H1 (cell line): ENCODE measurements at regions not wholly inside any gene's neighbourhood (a gene's known extent, or its start where the extent isn't known, plus 50 kb on each side); places are given as distances from the start of the nearest gene placed in this dataset.

ENCODE experiments used
- CTCF ChIA-PET: fragments of 300-600 bp; sonication (Branson Sonifier 250); formaldehyde crosslinking; loops from one replicate; lab custom pipeline; 2021; ENCODE audit not compliant: partially characterized antibody; lab: Charles Lee
- POLR2A ChIA-PET: fragments of 300-600 bp; sonication (Branson Sonifier 250); formaldehyde crosslinking; loops from one replicate; lab custom pipeline; 2021; ENCODE audit warnings: inconsistent platforms; ENCODE audit not compliant: partially characterized antibody; lab: Charles Lee
- DNase-seq, 2 experiments: peaks; one replicate each; pipeline versions ENCODE4 v3.0.0 to v3.0.0-alpha.2; 2010 to 2022; ENCODE audit warnings: low spot score in 2 of 2, low read depth in 1 of 2, mixed read lengths in 1 of 2
- FAIRE-seq: peaks from 2 replicates; lab custom pipeline; 2011; peaks lifted over from hg19 to GRCh38; lab: Jason Lieb, UNC
- H2AFZ ChIP-seq: 2 replicates; pipeline ENCODE4 v1.8.1; 2012; ENCODE audit warnings: low read length, inconsistent platforms
- H2AK5ac ChIP-seq: 2 replicates; pipeline ENCODE4 v1.6.1; 2013; ENCODE audit warnings: low read depth, low read length
- H2BK120ac ChIP-seq: replicated peaks from 2 replicates; pipeline ENCODE3; 2013; ENCODE audit warnings: low read depth, low read length, inconsistent platforms
- H2BK12ac ChIP-seq: 2 replicates; pipeline ENCODE4 v1.6.1; 2013; ENCODE audit warnings: low read depth, low read length
- H2BK15ac ChIP-seq: 2 replicates; pipeline ENCODE4 v1.6.1; 2013; ENCODE audit warnings: low read length
- H2BK20ac ChIP-seq: 2 replicates; pipeline ENCODE4 v1.6.1; 2013; ENCODE audit warnings: low read length
- H2BK5ac ChIP-seq: 2 replicates; pipeline ENCODE4 v1.6.1; 2013; ENCODE audit warnings: low read depth, low read length
- H3K14ac ChIP-seq: 2 replicates; pipeline ENCODE4 v1.6.1; 2013; ENCODE audit warnings: inconsistent platforms; ENCODE audit not compliant: insufficient read length
- H3K18ac ChIP-seq: 2 replicates; pipeline ENCODE4 v1.6.1; 2013; ENCODE audit warnings: low read length; ENCODE audit errors: extremely low read depth
- H3K23ac ChIP-seq: 2 replicates; pipeline ENCODE4 v1.6.1; 2013; ENCODE audit warnings: inconsistent platforms; ENCODE audit not compliant: insufficient read length
- H3K23me2 ChIP-seq: 2 replicates; pipeline ENCODE4 v1.6.1; 2013; ENCODE audit warnings: low read depth, low read length
- H3K27ac ChIP-seq: 2 replicates; pipeline ENCODE4 v1.6.1; 2011; ENCODE audit warnings: low read depth, low read length, inconsistent platforms
- H3K27me3 ChIP-seq, 4 experiments: replicated peaks in 1 of 4; 1 replicate in 1 of 4; 2 replicates in 3 of 4; pipeline versions ENCODE4 v1.6.1 to v1.8.1; 2011 to 2013; ENCODE audit warnings: low read length in 3 of 4, mild to moderate bottlenecking in 3 of 4, inconsistent platforms in 2 of 4, mixed read lengths in 2 of 4, moderate library complexity in 1 of 4; ENCODE audit not compliant: control insufficient read depth in 3 of 4, insufficient read depth in 3 of 4; ENCODE audit errors: extremely low read depth in 1 of 4
- H3K36me3 ChIP-seq, 4 experiments: 2 replicates each; pipeline versions ENCODE4 v1.6.1 to v1.8.1; 2011 to 2013; ENCODE audit warnings: mild to moderate bottlenecking in 4 of 4, low read length in 3 of 4, moderate library complexity in 2 of 4, control low read depth in 1 of 4, inconsistent platforms in 1 of 4; ENCODE audit not compliant: insufficient read depth in 4 of 4, control insufficient read depth in 2 of 4
- H3K4ac ChIP-seq: replicated peaks from 2 replicates; pipeline ENCODE3; 2013; ENCODE audit warnings: low read length, low read depth, mixed read lengths, inconsistent platforms; ENCODE audit not compliant: insufficient read length
- H3K4me1 ChIP-seq, 4 experiments: replicated peaks in 1 of 4; 1 replicate in 1 of 4; 2 replicates in 3 of 4; pipeline versions ENCODE4 v1.6.1 to v1.8.1; 2011 to 2013; ENCODE audit warnings: low read length in 3 of 4, inconsistent platforms in 2 of 4, mixed read lengths in 1 of 4; ENCODE audit not compliant: insufficient read depth in 4 of 4, control insufficient read depth in 3 of 4
- H3K4me2 ChIP-seq, 2 experiments: 2 replicates each; pipeline versions ENCODE4 v1.6.1 to v1.8.1; 2011 to 2013; ENCODE audit warnings: low read depth in 2 of 2, low read length in 2 of 2, control low read depth in 1 of 2, inconsistent platforms in 1 of 2, mild to moderate bottlenecking in 1 of 2; ENCODE audit not compliant: insufficient read depth in 1 of 2
- H3K4me3 ChIP-seq, 4 experiments: fragments of 200-600, 300-600 bp in 1 of 4; sonication (generic), shearing (Covaris generic), sonication (Bioruptor Twin) in 1 of 4; 2 replicates each; pipeline versions ENCODE4 v1.5.1 to v1.8.1; 2011 to 2016; ENCODE audit warnings: low read length in 4 of 4, low read depth in 3 of 4, control low read depth in 2 of 4, inconsistent platforms in 2 of 4, mild to moderate bottlenecking in 2 of 4, mixed read lengths in 1 of 4, moderate library complexity in 1 of 4; ENCODE audit not compliant: insufficient read depth in 2 of 4; ENCODE audit errors: extremely low read depth in 1 of 4
- H3K56ac ChIP-seq: replicated peaks from 2 replicates; pipeline ENCODE3; 2013; ENCODE audit warnings: low read depth, mild to moderate bottlenecking, mixed read lengths, low read length, inconsistent platforms; ENCODE audit not compliant: insufficient read length
- H3K79me1 ChIP-seq: 2 replicates; pipeline ENCODE4 v1.6.1; 2013; ENCODE audit warnings: low read depth, low read length, control low read depth
- H3K79me2 ChIP-seq, 2 experiments: 2 replicates each; pipeline versions ENCODE4 v1.6.1 to v1.8.1; 2012 to 2013; ENCODE audit warnings: low read length in 2 of 2, mild to moderate bottlenecking in 2 of 2, inconsistent platforms in 1 of 2; ENCODE audit not compliant: insufficient read depth in 2 of 2, control insufficient read depth in 1 of 2
- H3K9ac ChIP-seq, 4 experiments: replicated peaks in 1 of 4; 1 replicate in 1 of 4; 2 replicates in 3 of 4; pipeline versions ENCODE4 v1.6.1 to v1.8.1; 2011 to 2013; ENCODE audit warnings: low read depth in 3 of 4, low read length in 3 of 4, control low read depth in 2 of 4, mild to moderate bottlenecking in 2 of 4, moderate library complexity in 2 of 4, inconsistent platforms in 1 of 4; ENCODE audit errors: extremely low read depth in 1 of 4
- H3K9me3 ChIP-seq, 2 experiments: 2 replicates each; pipeline versions ENCODE4 v1.6.1 to v1.8.1; 2012 to 2013; ENCODE audit warnings: mild to moderate bottlenecking in 2 of 2, moderate library complexity in 2 of 2, control low read depth in 1 of 2, inconsistent platforms in 1 of 2, low read depth in 1 of 2, low read length in 1 of 2, mixed read lengths in 1 of 2; ENCODE audit not compliant: insufficient read depth in 2 of 2
- H4K20me1 ChIP-seq, 2 experiments: replicated peaks in 1 of 2; 2 replicates each; pipeline versions ENCODE3 to v1.8.1; 2011 to 2013; ENCODE audit warnings: inconsistent platforms in 2 of 2, low read length in 2 of 2, mild to moderate bottlenecking in 1 of 2; ENCODE audit not compliant: insufficient read depth in 2 of 2, control insufficient read depth in 1 of 2
- H4K5ac ChIP-seq: 2 replicates; pipeline ENCODE4 v1.6.1; 2013; ENCODE audit warnings: low read length, low read depth, mixed read lengths, inconsistent platforms; ENCODE audit not compliant: insufficient read length
- H4K8ac ChIP-seq: 2 replicates; pipeline ENCODE4 v1.8.0; 2013; ENCODE audit warnings: mild to moderate bottlenecking, moderate library complexity, low read length, inconsistent platforms; ENCODE audit not compliant: insufficient read depth; ENCODE audit errors: extremely low read depth
- H4K91ac ChIP-seq: replicated peaks from 2 replicates; pipeline ENCODE3; 2013; ENCODE audit warnings: low read length, mixed read lengths, inconsistent platforms; ENCODE audit not compliant: insufficient read length
- EP300 ChIP-seq, 2 experiments: IDR thresholded peaks; 1 replicate in 1 of 2; 2 replicates in 1 of 2; pipeline ENCODE4 v1.6.1; 2011 to 2012; ENCODE audit warnings: low read depth in 2 of 2, low read length in 2 of 2, mild to moderate bottlenecking in 2 of 2, borderline replicate concordance in 1 of 2, inconsistent platforms in 1 of 2, moderate library complexity in 1 of 2
- HDAC6 ChIP-seq: IDR thresholded peaks from one replicate; pipeline ENCODE4 v1.7.1; 2012; ENCODE audit warnings: low read depth, mild to moderate bottlenecking, inconsistent platforms, low read length, moderate library complexity
- KDM5A ChIP-seq: fragments of 200-600 bp; IDR thresholded peaks from 2 replicates; pipeline ENCODE4 v1.7.1; 2012; ENCODE audit warnings: mild to moderate bottlenecking, low read length, inconsistent platforms, mixed read lengths
- NRF1 ChIP-seq: IDR thresholded peaks from 2 replicates; pipeline ENCODE4 v1.6.1; 2011; ENCODE audit warnings: mild to moderate bottlenecking, low read depth, low read length, improper control_type of control experiment
- POLR2A ChIP-seq, 2 experiments: IDR thresholded peaks; 1 replicate in 1 of 2; 2 replicates in 1 of 2; pipeline ENCODE4 v1.6.1; 2011; ENCODE audit warnings: low read depth in 2 of 2, low read length in 2 of 2, mild to moderate bottlenecking in 2 of 2; ENCODE audit errors: control extremely low read depth in 1 of 2
- RAD21 ChIP-seq, 2 experiments: IDR thresholded peaks in 1 of 2; conservative IDR thresholded peaks in 1 of 2; 2 replicates each; pipeline ENCODE4 v1.6.1; 2011; ENCODE audit warnings: low read depth in 2 of 2, low read length in 2 of 2, improper control_type of control experiment in 1 of 2, inconsistent platforms in 1 of 2, mild to moderate bottlenecking in 1 of 2, moderate library complexity in 1 of 2
- RNF2 ChIP-seq: fragments of 200-900, 300-1000 bp; sonication (generic); IDR thresholded peaks from 2 replicates; pipeline ENCODE4 v1.7.1; 2016; ENCODE audit warnings: borderline replicate concordance, low read depth, mild to moderate bottlenecking, antibody characterized with exemption, low read length; ENCODE audit not compliant: poor library complexity, severe bottlenecking; ENCODE audit errors: missing control alignments
- SRF ChIP-seq: IDR thresholded peaks from 2 replicates; pipeline ENCODE4 v1.6.1; 2011; ENCODE audit warnings: mild to moderate bottlenecking, low read depth, low read length, moderate library complexity
- TAF1 ChIP-seq: IDR thresholded peaks from 2 replicates; pipeline ENCODE4 v1.6.1; 2011; ENCODE audit warnings: mild to moderate bottlenecking, low read depth, low read length
- TBP ChIP-seq: IDR thresholded peaks from 2 replicates; pipeline ENCODE4 v1.6.1; 2011; ENCODE audit warnings: low read depth, low read length, improper control_type of control experiment
- TCF12 ChIP-seq: IDR thresholded peaks from 2 replicates; pipeline ENCODE4 v1.6.1; 2011; ENCODE audit warnings: low read depth, mild to moderate bottlenecking, low read length
- WGBS, 2 experiments: shearing (Covaris generic) in 1 of 2; methylation state at CpG; one replicate each; pipeline versions ENCODE4 v1.1.6 to v1.1.7; 2013 to 2015; ENCODE audit warnings: low lambda C conversion rate in 2 of 2, mixed read lengths in 2 of 2, inconsistent platforms in 1 of 2, low coverage in 1 of 2, missing lambda C conversion rate in 1 of 2; ENCODE audit not compliant: insufficient replicate concordance in 2 of 2, insufficient coverage in 1 of 2, insufficient read length in 1 of 2; ENCODE audit errors: extremely low coverage in 1 of 2, missing lambda C conversion rate in 1 of 2; 5-methylcytosine and 5-hydroxymethylcytosine counted together

- H3K4me1 ChIP-seq: no peaks in the 10 kb centered on the region
- no peak overlapping the region for H3K9ac ChIP-seq
- H3K36me3 ChIP-seq: no peaks in the 10 kb centered on the region
- no peak overlapping the region for H3K4ac ChIP-seq
- H2BK12ac ChIP-seq: no peak overlapping the region
- no peaks in the 10 kb centered on the region for H3K23me2 ChIP-seq
- H3K9me3 ChIP-seq: no peaks in the 10 kb centered on the region
- H3K27ac ChIP-seq: no peak overlapping the region
- H3K23ac ChIP-seq: no peak overlapping the region
- no peaks in the 10 kb centered on the region for H3K79me1 ChIP-seq
- H3K4me2 ChIP-seq: no peak overlapping the region
- H2BK20ac ChIP-seq: no peak overlapping the region
- no peaks in the 10 kb centered on the region for H3K27me3 ChIP-seq
- H4K91ac ChIP-seq: no peak overlapping the region
- H3K79me2 ChIP-seq: no peaks in the 10 kb centered on the region
- H2BK120ac ChIP-seq: no peak overlapping the region
- H2BK5ac ChIP-seq: no peak overlapping the region
- no peak overlapping the region for H4K5ac ChIP-seq
- ChIA-PET CTCF (interaction anchor here (1.3 kb wide), 1 partner anchor 59 kb away, joined by 4 read pairs; no protein-coding TSS in a partner anchor), POLR2A (no interaction called here)
- H3K4me3 ChIP-seq: no peak overlapping the region
- no peak overlapping the region for H2AK5ac ChIP-seq
- no peak overlapping the region for H2BK15ac ChIP-seq
- no peak overlapping the region for H3K18ac ChIP-seq
- 92% methylated on average over 3 of the region's 3 CpGs; no CpG with 5 or more reads in 1 of the 2 experiments for WGBS, 2 experiments
- no peak for DNase-seq
- H2AFZ ChIP-seq: no peak overlapping the region
- no peak for FAIRE-seq
- TF ChIP-seq HDAC6 (no peak), SRF (no peak), TAF1 (no peak), NRF1 (no peak), EP300 (IDR thresholded peaks at IDR 0.05; ENCODE audit: borderline replicate concordance in 1 of 2, low read depth in 2 of 2, low read length in 2 of 2) (no peak), TBP (no peak), TCF12 (no peak), KDM5A (no peak), POLR2A (IDR thresholded peaks at IDR 0.05; ENCODE audit: control extremely low read depth in 1 of 2, low read depth in 2 of 2, low read length in 2 of 2) (no peak), RAD21 (IDR thresholded peaks at IDR 0.05 in 1 of 2, conservative IDR thresholded peaks at IDR 0.05 in 1 of 2; ENCODE audit: low read depth in 2 of 2, low read length in 2 of 2) (no peak), RNF2 (no peak)
- H4K20me1 ChIP-seq: no peaks in the 10 kb centered on the region
- H3K14ac ChIP-seq: no peak overlapping the region
- no peak overlapping the region for H4K8ac ChIP-seq
- H3K56ac ChIP-seq: no peak overlapping the region
These were observed 241.8 kb downstream of the CLIC5 start for GRCh38 chr6:45773906-45774305.
